ENCODE measurements at regions not wholly inside any gene's neighbourhood (a gene's known extent, or its start where the extent isn't known, plus 50 kb on each side); places are given as distances from the start of the nearest gene placed in this dataset.
A peak's percentile ranks its signal among the peaks of the same experiment; 100 is the strongest.

GRCh38 chr3:152539191-152539764 lies 270.5 kb downstream of the MBNL1 start:
- TF ChIP-seq POLR2A (IDR thresholded peaks at IDR 0.05) (no peak), CTCF (IDR thresholded peaks at IDR 0.05) (peak in 2 of 6 experiments; percentile 6 to 37)

All from esophagus squamous epithelium (tissue), 4 donors.